Tibial nerve (tissue), 4 donors: ENCODE measurements at regions not wholly inside any gene's neighbourhood (a gene's known extent, or its start where the extent isn't known, plus 50 kb on each side); places are given as distances from the start of the nearest gene placed in this dataset.

ENCODE experiments used
- DNase-seq, 2 donors: peaks; one replicate each; pipeline ENCODE4 v3.0.0-alpha.2; 2019; ENCODE audit warnings: low spot score in 2 of 2
- H3K27ac ChIP-seq, 4 donors: fragments of 200-600 bp; sonication (generic) in 3 of 4; one replicate each; pipeline ENCODE4 v1.5.1; 2017 to 2019; ENCODE audit warnings: mild to moderate bottlenecking in 1 of 4
- H3K27me3 ChIP-seq, 2 donors: fragments of 200-600 bp; sonication (generic) in 1 of 2; one replicate each; pipeline versions ENCODE4 v1.5.1 to v1.6.0; 2017 to 2019
- H3K36me3 ChIP-seq, 3 donors: fragments of 200-600 bp; sonication (generic); one replicate each; pipeline ENCODE4 v1.5.1; 2018 to 2019
- H3K4me1 ChIP-seq, 4 donors: fragments of 200-600 bp; sonication (generic) in 3 of 4; one replicate each; pipeline ENCODE4 v1.5.1; 2017 to 2019
- H3K4me3 ChIP-seq, 4 donors: fragments of 200-600 bp; sonication (generic) in 3 of 4; one replicate each; pipeline ENCODE4 v1.5.1; 2017 to 2019; ENCODE audit warnings: mild to moderate bottlenecking in 1 of 4, moderate library complexity in 1 of 4
- H3K9me3 ChIP-seq, 4 donors: fragments of 200-600 bp; sonication (generic) in 3 of 4; one replicate each; pipeline ENCODE4 v1.5.1; 2017 to 2019
- CTCF ChIP-seq, 5 experiments: fragments of 200-600 bp in 3 of 5; fragments of 450-650 bp in 2 of 5; sonication (generic) in 3 of 5; IDR thresholded peaks; one replicate each; pipeline ENCODE4 v1.5.1; 2016 to 2019; ENCODE audit warnings: antibody characterized with exemption in 5 of 5, mild to moderate bottlenecking in 3 of 5, moderate library complexity in 2 of 5
- EP300 ChIP-seq, 2 donors: sonication (generic); formaldehyde crosslinking; IDR thresholded peaks; one replicate each; pipeline ENCODE4 v1.6.1; 2017; ENCODE audit warnings: antibody characterized with exemption in 2 of 2, mild to moderate bottlenecking in 1 of 2
- POLR2A ChIP-seq, 2 donors: fragments of 450-650 bp; IDR thresholded peaks; one replicate each; pipeline ENCODE4 v1.6.1; 2017; ENCODE audit warnings: antibody characterized with exemption in 2 of 2, mild to moderate bottlenecking in 2 of 2, moderate library complexity in 2 of 2
- WGBS, 2 donors: methylation state at CpG; one replicate each; pipeline ENCODE4 v1.1.5; 2018; 5-methylcytosine and 5-hydroxymethylcytosine counted together

GRCh38 chr11:127070808-127071207 is 70.2 kb upstream of the KIRREL3 start:
- Histone ChIP-seq H3K27me3 (peaks cover 0 to 4% of the 10 kb centered on the region in 2 donors), H3K4me3 (no peak overlapping the region), H3K4me1 (peaks cover 0 to 5% (median 0%) of the 10 kb centered on the region in 4 donors), H3K27ac (no peak overlapping the region), H3K36me3 (no peaks in the 10 kb centered on the region), H3K9me3 (no peaks in the 10 kb centered on the region)
- TF ChIP-seq CTCF (IDR thresholded peaks at IDR 0.05) (no peak), POLR2A (IDR thresholded peaks at IDR 0.05) (no peak), EP300 (IDR thresholded peaks at IDR 0.05) (no peak)
- 83 to 84% methylated on average over 4 of the region's 4 CpGs for WGBS, 2 donors
- DNase-seq = no peak

GRCh38 chr11:127066401-127067090 is 66.0 kb upstream of the KIRREL3 start:
- no peak for TF ChIP-seq POLR2A (IDR thresholded peaks at IDR 0.05)
- no peak for TF ChIP-seq EP300 (IDR thresholded peaks at IDR 0.05)
- TF ChIP-seq CTCF (IDR thresholded peaks at IDR 0.05) = no peak
- peaks cover 0 to 5% (median 0%) of the 10 kb centered on the region in 4 donors for H3K4me1 ChIP-seq
- 44 to 47% methylated on average over 7 of the region's 7 CpGs for WGBS, 2 donors
- H3K4me3 ChIP-seq = no peak overlapping the region
- no peak for DNase-seq
- H3K9me3 ChIP-seq = no peaks in the 10 kb centered on the region
- H3K27me3 ChIP-seq = peaks cover 0 to 4% of the 10 kb centered on the region in 2 donors
- H3K36me3 ChIP-seq = no peaks in the 10 kb centered on the region
- no peak overlapping the region for H3K27ac ChIP-seq

GRCh38 chr11:127063241-127063640 is 62.7 kb upstream of the KIRREL3 start:
- Histone ChIP-seq H3K4me1 (peaks cover 0 to 5% (median 0%) of the 10 kb centered on the region in 4 donors), H3K27ac (no peak overlapping the region), H3K36me3 (no peaks in the 10 kb centered on the region), H3K27me3 (no peaks in the 10 kb centered on the region), H3K9me3 (no peaks in the 10 kb centered on the region), H3K4me3 (no peak overlapping the region)
- DNase-seq = no peak
- TF ChIP-seq POLR2A (IDR thresholded peaks at IDR 0.05) = no peak
- TF ChIP-seq EP300 (IDR thresholded peaks at IDR 0.05) = no peak
- TF ChIP-seq CTCF (IDR thresholded peaks at IDR 0.05) = no peak
- 81 to 82% methylated on average over 3 of the region's 3 CpGs for WGBS, 2 donors

- H3K9me3 ChIP-seq = no peaks in the 10 kb centered on the region
- no peaks in the 10 kb centered on the region for H3K27me3 ChIP-seq
- TF ChIP-seq EP300 (IDR thresholded peaks at IDR 0.05) = no peak
- TF ChIP-seq CTCF (IDR thresholded peaks at IDR 0.05) = no peak
- no peak for TF ChIP-seq POLR2A (IDR thresholded peaks at IDR 0.05)
- DNase-seq = no peak
- H3K4me3 ChIP-seq = no peak overlapping the region
- no peaks in the 10 kb centered on the region for H3K36me3 ChIP-seq
- H3K4me1 ChIP-seq = peaks cover 0 to 5% (median 0%) of the 10 kb centered on the region in 4 donors
- no peak overlapping the region for H3K27ac ChIP-seq
These were observed 61.4 kb upstream of the KIRREL3 start for GRCh38 chr11:127061947-127062346.

- TF ChIP-seq EP300 (IDR thresholded peaks at IDR 0.05) (no peak), CTCF (IDR thresholded peaks at IDR 0.05) (no peak), POLR2A (IDR thresholded peaks at IDR 0.05) (no peak)
- Histone ChIP-seq H3K27ac (no peak overlapping the region), H3K9me3 (no peaks in the 10 kb centered on the region), H3K4me3 (no peak overlapping the region), H3K4me1 (no peaks in the 10 kb centered on the region), H3K27me3 (no peaks in the 10 kb centered on the region), H3K36me3 (no peaks in the 10 kb centered on the region)
- WGBS, 2 donors = 63 to 75% methylated on average over 7 of the region's 7 CpGs
- no peak for DNase-seq
These were observed 59.2 kb upstream of the KIRREL3 start for GRCh38 chr11:127059750-127060149.
